SH-SY5Y (cell line): ENCODE measurements at regions not wholly inside any gene's neighbourhood (a gene's known extent, or its start where the extent isn't known, plus 50 kb on each side); places are given as distances from the start of the nearest gene placed in this dataset.

Source experiments
- GATA2 ChIP-seq: IDR thresholded peaks from 2 replicates; pipeline ENCODE4 v1.6.1; 2011; ENCODE audit warnings: mild to moderate bottlenecking, low read depth, low read length
- GATA3 ChIP-seq: IDR thresholded peaks from 2 replicates; pipeline ENCODE4 v1.6.1; 2011; ENCODE audit warnings: low read depth, mild to moderate bottlenecking, low read length, moderate library complexity

GRCh38 chr11:98296091-98296880 lies 724.5 kb upstream of the CNTN5 start:
- TF ChIP-seq GATA2 (no peak), GATA3 (no peak)
